ENCODE measurements at regions not wholly inside any gene's neighbourhood (a gene's known extent, or its start where the extent isn't known, plus 50 kb on each side); places are given as distances from the start of the nearest gene placed in this dataset.

- no peaks in the 10 kb centered on the region for H3K79me1 ChIP-seq (ENCODE audit: low read depth, low read length)
- no peak for DNase-seq (ENCODE audit: low spot score)
- no peak overlapping the region for H3K4ac ChIP-seq (ENCODE audit: low read length)
- no peak overlapping the region for H2BK15ac ChIP-seq (ENCODE audit: low read length)
- H2BK5ac ChIP-seq (ENCODE audit: low read length): no peak overlapping the region
- no peak overlapping the region for H3K14ac ChIP-seq (ENCODE audit: low read length)
- H4K8ac ChIP-seq (ENCODE audit: low read depth, low read length): no peak overlapping the region
- H3K9me3 ChIP-seq (replicated peaks in 1 of 2; ENCODE audit: control insufficient read depth in 2 of 2, insufficient read depth in 1 of 2, low read depth in 1 of 2, low read length in 2 of 2): no peaks in the 10 kb centered on the region
- no peak overlapping the region for H3K18ac ChIP-seq (ENCODE audit: low read length)
- no peaks in the 10 kb centered on the region for H3K4me1 ChIP-seq (ENCODE audit: control insufficient read depth in 2 of 2, insufficient read depth in 1 of 2, low read depth in 1 of 2, low read length in 2 of 2)
- H2BK12ac ChIP-seq (ENCODE audit: low read length): no peak overlapping the region
- no peak overlapping the region for H3K23ac ChIP-seq (ENCODE audit: low read depth, low read length, poor library complexity)
- H3K4me3 ChIP-seq (ENCODE audit: low read length in 2 of 2): no peak overlapping the region
- no peaks in the 10 kb centered on the region for H3K36me3 ChIP-seq (replicated peaks in 1 of 2; ENCODE audit: control insufficient read depth in 2 of 2, insufficient read depth in 2 of 2, low read length in 2 of 2)
- H3K27me3 ChIP-seq (ENCODE audit: control insufficient read depth in 3 of 3, insufficient read depth in 3 of 3, low read depth in 1 of 3, low read length in 3 of 3): no peaks in the 10 kb centered on the region
- no peak overlapping the region for H2AFZ ChIP-seq (ENCODE audit: low read length)
- WGBS, 2 donors (ENCODE audit: extremely low coverage in 2 of 2, insufficient read length in 2 of 2, insufficient replicate concordance in 1 of 2): no CpG with 5 or more reads among the region's 2 CpGs
- no peak overlapping the region for H3K27ac ChIP-seq (replicated peaks; ENCODE audit: low read length)
- no peak overlapping the region for H4K91ac ChIP-seq (ENCODE audit: low read depth, low read length, poor library complexity)
- H3K9ac ChIP-seq (ENCODE audit: low read depth, low read length, poor library complexity): no peak overlapping the region
- no peak overlapping the region for H2BK120ac ChIP-seq (ENCODE audit: low read depth, low read length)
- no peak overlapping the region for H3K4me2 ChIP-seq (ENCODE audit: insufficient read depth, low read length, poor library complexity, severe bottlenecking)
- H2AK5ac ChIP-seq (ENCODE audit: low read depth, low read length): no peak overlapping the region
Measured at GRCh38 chr7:49483142-49483541, 290.3 kb upstream of the VWC2 start.

DNA sequence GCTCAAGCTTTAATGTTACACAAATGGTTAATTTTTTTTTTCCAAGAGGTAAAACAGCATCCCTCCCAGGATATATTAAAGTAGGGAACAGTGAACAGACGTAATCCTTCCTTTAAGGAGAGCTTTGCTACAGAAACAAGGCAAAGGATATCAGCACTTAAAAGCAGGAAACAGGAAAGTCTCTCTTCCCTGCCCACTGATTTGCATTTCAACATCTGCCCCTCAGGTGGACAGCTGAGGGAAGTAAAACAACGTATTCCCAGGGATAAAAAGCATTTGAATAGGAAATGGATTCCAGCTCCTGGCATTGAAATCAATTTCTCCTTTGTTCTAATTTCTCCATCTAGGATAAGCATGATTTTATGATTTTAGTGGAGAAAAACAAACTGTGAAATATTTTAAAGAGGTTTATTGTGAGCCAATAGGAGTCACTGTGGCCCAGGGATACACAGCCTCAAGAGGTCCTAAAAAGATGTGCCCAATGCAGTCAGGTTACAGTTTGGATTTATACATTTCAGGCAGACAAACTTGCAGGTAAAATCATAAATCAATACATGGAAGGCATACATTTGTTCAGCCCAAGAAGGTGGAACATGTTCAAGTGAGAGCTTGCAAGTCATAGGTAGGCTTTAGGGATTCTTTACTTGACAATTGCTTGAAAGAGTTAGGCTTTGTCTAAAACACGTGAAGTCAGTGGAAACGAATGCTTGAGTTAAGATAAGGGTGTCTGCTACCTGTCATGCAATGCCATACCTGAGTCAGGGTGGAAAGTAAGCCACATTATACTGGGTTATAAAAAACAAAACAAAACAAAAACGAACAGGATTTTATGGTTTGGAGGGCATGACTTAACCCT lies 286.2 kb upstream of the VWC2 start:
- no peaks in the 10 kb centered on the region for H3K9me3 ChIP-seq (replicated peaks in 1 of 2; ENCODE audit: control insufficient read depth in 2 of 2, insufficient read depth in 1 of 2, low read depth in 1 of 2, low read length in 2 of 2)
- no peak overlapping the region for H2AK5ac ChIP-seq (ENCODE audit: low read depth, low read length)
- no peaks in the 10 kb centered on the region for H3K36me3 ChIP-seq (replicated peaks in 1 of 2; ENCODE audit: control insufficient read depth in 2 of 2, insufficient read depth in 2 of 2, low read length in 2 of 2)
- no peaks in the 10 kb centered on the region for H3K79me1 ChIP-seq (ENCODE audit: low read depth, low read length)
- no peak overlapping the region for H3K9ac ChIP-seq (ENCODE audit: low read depth, low read length, poor library complexity)
- no peak overlapping the region for H3K4me2 ChIP-seq (ENCODE audit: insufficient read depth, low read length, poor library complexity, severe bottlenecking)
- H3K14ac ChIP-seq (ENCODE audit: low read length): no peak overlapping the region
- H3K4me1 ChIP-seq (ENCODE audit: control insufficient read depth in 2 of 2, insufficient read depth in 1 of 2, low read depth in 1 of 2, low read length in 2 of 2): no peaks in the 10 kb centered on the region
- no peak overlapping the region for H3K4me3 ChIP-seq (ENCODE audit: low read length in 2 of 2)
- H3K23ac ChIP-seq (ENCODE audit: low read depth, low read length, poor library complexity): no peak overlapping the region
- no peak overlapping the region for H2BK5ac ChIP-seq (ENCODE audit: low read length)
- no peaks in the 10 kb centered on the region for H3K27me3 ChIP-seq (ENCODE audit: control insufficient read depth in 3 of 3, insufficient read depth in 3 of 3, low read depth in 1 of 3, low read length in 3 of 3)
- DNase-seq (ENCODE audit: low spot score): no peak
- H2AFZ ChIP-seq (ENCODE audit: low read length): no peak overlapping the region
- H3K27ac ChIP-seq (replicated peaks; ENCODE audit: low read length): no peak overlapping the region
- H2BK15ac ChIP-seq (ENCODE audit: low read length): no peak overlapping the region
- no peak overlapping the region for H2BK12ac ChIP-seq (ENCODE audit: low read length)
- no peak overlapping the region for H3K4ac ChIP-seq (ENCODE audit: low read length)
- no CpG with 5 or more reads among the region's 5 CpGs for WGBS, 2 donors (ENCODE audit: extremely low coverage in 2 of 2, insufficient read length in 2 of 2, insufficient replicate concordance in 1 of 2)
- H3K18ac ChIP-seq (ENCODE audit: low read length): no peak overlapping the region
- H2BK120ac ChIP-seq (ENCODE audit: low read depth, low read length): no peak overlapping the region
- H4K91ac ChIP-seq (ENCODE audit: low read depth, low read length, poor library complexity): no peak overlapping the region
- H4K8ac ChIP-seq (ENCODE audit: low read depth, low read length): no peak overlapping the region

GRCh38 chr7:49487830-49488140 lies 285.7 kb upstream of the VWC2 start:
- H2AK5ac ChIP-seq (ENCODE audit: low read depth, low read length): no peak overlapping the region
- no peak overlapping the region for H3K14ac ChIP-seq (ENCODE audit: low read length)
- H3K27me3 ChIP-seq (ENCODE audit: control insufficient read depth in 3 of 3, insufficient read depth in 3 of 3, low read depth in 1 of 3, low read length in 3 of 3): no peaks in the 10 kb centered on the region
- no peak overlapping the region for H2BK120ac ChIP-seq (ENCODE audit: low read depth, low read length)
- H3K4me1 ChIP-seq (ENCODE audit: control insufficient read depth in 2 of 2, insufficient read depth in 1 of 2, low read depth in 1 of 2, low read length in 2 of 2): no peaks in the 10 kb centered on the region
- no peak overlapping the region for H3K23ac ChIP-seq (ENCODE audit: low read depth, low read length, poor library complexity)
- no peak overlapping the region for H3K4ac ChIP-seq (ENCODE audit: low read length)
- H4K91ac ChIP-seq (ENCODE audit: low read depth, low read length, poor library complexity): no peak overlapping the region
- no peak overlapping the region for H3K4me3 ChIP-seq (ENCODE audit: low read length in 2 of 2)
- no peak for DNase-seq (ENCODE audit: low spot score)
- H3K4me2 ChIP-seq (ENCODE audit: insufficient read depth, low read length, poor library complexity, severe bottlenecking): no peak overlapping the region
- H3K9ac ChIP-seq (ENCODE audit: low read depth, low read length, poor library complexity): no peak overlapping the region
- no peaks in the 10 kb centered on the region for H3K79me1 ChIP-seq (ENCODE audit: low read depth, low read length)
- no peaks in the 10 kb centered on the region for H3K36me3 ChIP-seq (replicated peaks in 1 of 2; ENCODE audit: control insufficient read depth in 2 of 2, insufficient read depth in 2 of 2, low read length in 2 of 2)
- H2BK5ac ChIP-seq (ENCODE audit: low read length): no peak overlapping the region
- no peaks in the 10 kb centered on the region for H3K9me3 ChIP-seq (replicated peaks in 1 of 2; ENCODE audit: control insufficient read depth in 2 of 2, insufficient read depth in 1 of 2, low read depth in 1 of 2, low read length in 2 of 2)
- no peak overlapping the region for H4K8ac ChIP-seq (ENCODE audit: low read depth, low read length)
- no peak overlapping the region for H3K18ac ChIP-seq (ENCODE audit: low read length)
- no peak overlapping the region for H2AFZ ChIP-seq (ENCODE audit: low read length)
- WGBS, 2 donors (ENCODE audit: extremely low coverage in 2 of 2, insufficient read length in 2 of 2, insufficient replicate concordance in 1 of 2): no CpG with 5 or more reads among the region's 3 CpGs
- no peak overlapping the region for H2BK12ac ChIP-seq (ENCODE audit: low read length)
- H2BK15ac ChIP-seq (ENCODE audit: low read length): no peak overlapping the region
- H3K27ac ChIP-seq (replicated peaks; ENCODE audit: low read length): no peak overlapping the region

DNA sequence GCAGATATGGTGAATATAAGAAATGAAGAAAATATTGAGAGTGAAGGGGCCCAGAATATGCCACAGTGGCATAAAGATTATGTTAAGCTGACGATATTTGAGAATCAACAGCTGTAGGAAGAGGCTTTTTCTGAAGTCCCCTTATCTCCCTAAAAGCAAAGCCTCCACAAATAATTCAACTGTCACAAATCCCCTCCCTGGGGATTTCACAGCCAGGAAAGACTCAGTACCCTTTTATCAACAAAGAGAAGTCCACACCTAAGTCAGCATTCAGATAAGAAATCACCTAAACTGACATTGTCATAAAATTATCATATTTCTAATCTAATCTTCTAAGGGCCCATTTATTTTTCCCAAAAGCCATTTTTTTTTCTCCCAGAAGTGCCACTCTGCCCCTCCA lies 284.9 kb upstream of the VWC2 start:
- H4K91ac ChIP-seq (ENCODE audit: low read depth, low read length, poor library complexity): no peak overlapping the region
- H2BK5ac ChIP-seq (ENCODE audit: low read length): no peak overlapping the region
- H3K4me3 ChIP-seq (ENCODE audit: low read length in 2 of 2): no peak overlapping the region
- H3K23ac ChIP-seq (ENCODE audit: low read depth, low read length, poor library complexity): no peak overlapping the region
- no peak overlapping the region for H3K4me2 ChIP-seq (ENCODE audit: insufficient read depth, low read length, poor library complexity, severe bottlenecking)
- no peak overlapping the region for H2AK5ac ChIP-seq (ENCODE audit: low read depth, low read length)
- H2AFZ ChIP-seq (ENCODE audit: low read length): no peak overlapping the region
- no peak overlapping the region for H3K14ac ChIP-seq (ENCODE audit: low read length)
- H2BK12ac ChIP-seq (ENCODE audit: low read length): no peak overlapping the region
- H3K27me3 ChIP-seq (ENCODE audit: control insufficient read depth in 3 of 3, insufficient read depth in 3 of 3, low read depth in 1 of 3, low read length in 3 of 3): no peaks in the 10 kb centered on the region
- WGBS, 2 donors (ENCODE audit: extremely low coverage in 2 of 2, insufficient read length in 2 of 2, insufficient replicate concordance in 1 of 2): no CpG with 5 or more reads among the region's 1 CpG
- no peak overlapping the region for H2BK120ac ChIP-seq (ENCODE audit: low read depth, low read length)
- no peaks in the 10 kb centered on the region for H3K9me3 ChIP-seq (replicated peaks in 1 of 2; ENCODE audit: control insufficient read depth in 2 of 2, insufficient read depth in 1 of 2, low read depth in 1 of 2, low read length in 2 of 2)
- no peaks in the 10 kb centered on the region for H3K79me1 ChIP-seq (ENCODE audit: low read depth, low read length)
- no peak overlapping the region for H3K4ac ChIP-seq (ENCODE audit: low read length)
- H3K4me1 ChIP-seq (ENCODE audit: control insufficient read depth in 2 of 2, insufficient read depth in 1 of 2, low read depth in 1 of 2, low read length in 2 of 2): no peaks in the 10 kb centered on the region
- H4K8ac ChIP-seq (ENCODE audit: low read depth, low read length): no peak overlapping the region
- no peak for DNase-seq (ENCODE audit: low spot score)
- no peak overlapping the region for H3K18ac ChIP-seq (ENCODE audit: low read length)
- H3K36me3 ChIP-seq (replicated peaks in 1 of 2; ENCODE audit: control insufficient read depth in 2 of 2, insufficient read depth in 2 of 2, low read length in 2 of 2): no peaks in the 10 kb centered on the region
- no peak overlapping the region for H3K27ac ChIP-seq (replicated peaks; ENCODE audit: low read length)
- H3K9ac ChIP-seq (ENCODE audit: low read depth, low read length, poor library complexity): no peak overlapping the region
- H2BK15ac ChIP-seq (ENCODE audit: low read length): no peak overlapping the region

Data from neuronal stem cell (in vitro differentiated cells).